GM18873 (cell line): ENCODE measurements at regions not wholly inside any gene's neighbourhood (a gene's known extent, or its start where the extent isn't known, plus 50 kb on each side); places are given as distances from the start of the nearest gene placed in this dataset.
"Not testable (repeated sequence)": the region's sequence is repeated elsewhere in the genome, so short reads cannot be mapped to it uniquely, and the experiment has no call there.

Experiments
- ATAC-seq: cut with Tn5 transposase; IDR thresholded peaks from one replicate; pipeline ENCODE4 v1.9.1; 2021; ENCODE audit warnings: mild to moderate bottlenecking, moderate library complexity, moderate number of reproducible peaks; ENCODE audit not compliant: unreplicated experiment, low FRiP score

DNA sequence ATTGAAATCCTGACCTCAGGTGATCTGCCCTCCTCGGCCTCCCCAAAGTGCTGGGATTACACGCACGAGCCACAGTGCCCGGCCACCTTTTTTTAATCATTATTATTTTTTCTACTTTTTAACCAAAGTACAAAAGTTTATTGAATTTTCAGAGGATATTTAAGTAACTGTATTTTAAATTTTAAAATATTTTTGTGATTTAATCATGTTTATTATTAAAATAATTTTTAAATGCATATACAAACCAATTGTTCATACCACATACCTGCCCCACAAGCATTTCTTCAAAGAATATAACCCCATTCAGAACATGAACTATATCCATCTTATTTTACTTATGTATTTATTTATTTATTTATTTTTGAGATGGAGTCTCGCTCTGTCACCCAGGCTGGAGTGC is 163.6 kb upstream of the MAP2 start:
- no peak for ATAC-seq

DNA sequence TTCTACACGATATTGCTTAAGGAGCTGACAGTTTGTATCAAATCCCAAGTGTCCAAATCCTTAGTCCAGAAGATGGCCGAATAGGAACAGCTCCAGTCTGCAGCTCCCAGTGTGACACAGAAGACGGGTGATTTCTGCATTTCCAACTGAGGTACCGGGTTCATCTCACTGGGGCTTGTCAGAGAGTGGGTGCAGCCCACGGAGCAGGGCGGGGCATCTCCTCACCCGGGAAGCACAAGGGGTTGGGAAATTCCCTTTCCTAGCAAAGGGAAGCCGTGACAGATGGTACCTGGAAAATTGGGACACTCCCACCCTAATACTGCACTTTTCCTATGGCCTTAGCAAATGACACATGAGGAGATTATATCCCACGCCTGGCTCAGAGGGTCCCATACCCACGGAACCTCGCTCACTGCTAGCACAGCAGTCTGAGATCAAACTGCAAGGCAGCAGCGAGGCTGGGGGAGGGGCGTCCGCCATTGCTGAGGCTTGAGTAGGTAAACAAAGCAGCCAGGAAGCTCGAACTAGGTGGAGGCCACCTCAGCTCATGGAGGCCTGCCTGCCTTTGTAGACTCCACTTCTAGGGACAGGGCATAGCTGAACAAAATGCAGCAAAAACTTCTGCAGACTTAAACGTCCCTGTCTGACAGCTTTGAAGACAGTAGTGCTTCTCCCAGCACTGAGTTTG is 162.3 kb upstream of the MAP2 start:
- ATAC-seq, result not testable (repeated sequence)

DNA sequence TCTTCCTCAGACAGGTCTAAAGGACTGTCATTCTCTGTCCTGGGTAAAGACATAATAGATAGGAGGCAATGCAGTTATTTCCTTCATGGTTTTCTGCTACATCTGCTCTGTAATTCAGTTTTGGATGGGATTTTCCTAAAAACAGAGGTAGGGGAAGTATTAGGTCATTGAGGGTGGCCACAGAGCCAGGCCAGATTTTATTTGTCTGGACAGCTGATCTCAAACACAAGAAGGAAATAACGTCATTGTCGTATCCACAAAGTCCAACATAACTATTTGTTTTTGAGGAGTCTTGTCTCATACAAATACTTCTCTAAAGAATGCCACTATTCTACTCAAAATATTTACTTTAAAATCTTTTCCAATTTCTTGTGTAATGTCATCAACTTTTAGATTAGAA is 154.8 kb upstream of the MAP2 start:
- no peak for ATAC-seq

DNA sequence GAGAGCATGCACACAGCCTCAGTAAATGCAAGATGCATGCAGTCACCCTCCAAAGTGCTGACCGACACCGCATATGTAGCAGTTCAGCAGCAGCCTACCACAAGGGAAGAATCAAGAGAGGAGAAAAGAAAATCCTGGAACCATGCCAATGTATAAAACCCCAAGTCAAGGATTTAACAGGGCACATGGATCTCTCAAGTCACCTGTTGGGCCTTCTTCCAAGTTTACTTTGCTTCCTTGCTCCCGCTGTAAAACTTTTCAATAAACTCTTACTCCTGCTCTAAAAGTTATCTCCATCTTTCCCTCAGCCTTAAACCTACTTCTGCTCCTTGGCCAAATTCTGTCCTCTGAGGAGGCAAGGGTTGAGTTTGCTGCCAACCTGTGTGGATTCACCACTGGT is 147.8 kb upstream of the MAP2 start:
- ATAC-seq, result no peak

DNA sequence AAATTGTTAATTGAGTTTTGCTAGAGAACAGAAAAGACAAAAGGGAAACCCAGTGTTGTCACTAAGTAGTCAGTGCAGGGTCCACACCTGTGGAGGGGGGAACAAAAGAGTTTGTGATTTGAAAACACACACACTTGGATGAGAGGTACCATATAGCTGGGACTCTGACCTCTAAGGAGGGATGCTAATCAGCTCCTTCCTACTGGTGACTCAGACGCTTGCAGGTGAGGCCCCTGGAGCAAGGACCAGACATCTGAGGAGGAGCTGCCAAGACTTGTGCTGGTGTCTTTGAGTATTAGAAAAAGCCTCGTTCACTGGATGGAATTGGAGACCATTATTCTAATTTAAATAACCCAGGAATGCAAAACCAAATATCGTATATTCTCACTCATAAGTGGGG is 146.4 kb upstream of the MAP2 start:
- ATAC-seq, result no peak

DNA sequence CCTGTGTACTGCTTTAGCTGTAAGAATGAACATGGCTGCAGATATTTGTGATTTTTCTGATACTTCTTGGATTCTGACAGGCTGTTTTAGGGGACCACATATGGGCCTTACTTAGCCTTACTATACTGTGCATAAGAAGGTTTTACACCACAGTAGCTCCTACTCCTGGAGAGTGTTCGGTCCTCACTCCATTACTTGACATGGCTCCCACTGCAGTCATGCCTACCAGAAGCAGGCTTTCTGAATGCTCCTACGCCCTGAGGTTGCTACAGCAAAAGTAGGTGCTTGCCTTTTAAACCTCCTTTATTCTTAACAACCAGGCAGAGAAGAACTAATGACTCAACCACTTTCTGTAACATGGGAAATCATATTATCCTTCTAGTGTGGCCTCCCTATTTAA is 125.2 kb upstream of the MAP2 start:
- ATAC-seq, result no peak

DNA sequence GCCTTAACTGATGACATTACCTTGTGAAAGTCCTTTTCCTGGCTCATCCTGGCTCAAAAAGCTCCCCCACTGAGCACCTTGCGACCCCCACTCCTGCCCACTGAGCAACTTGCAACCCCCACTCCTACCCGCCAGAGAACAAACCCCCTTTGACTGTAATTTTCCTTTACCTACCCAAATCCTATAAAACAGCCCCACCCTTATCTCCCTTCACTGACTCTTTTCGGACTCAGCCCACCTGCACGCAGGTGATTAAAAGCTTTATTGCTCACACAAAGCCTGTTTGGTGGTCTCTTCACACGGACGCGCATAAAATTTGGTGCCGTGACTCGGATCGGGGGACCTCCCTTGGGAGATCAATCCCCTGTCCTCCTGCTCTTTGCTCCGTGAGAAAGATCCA is 124.4 kb upstream of the MAP2 start:
- ATAC-seq, result not testable (repeated sequence)

GRCh38 chr2:209300766-209301165 is 123.1 kb upstream of the MAP2 start:
- not testable (repeated sequence) for ATAC-seq

DNA sequence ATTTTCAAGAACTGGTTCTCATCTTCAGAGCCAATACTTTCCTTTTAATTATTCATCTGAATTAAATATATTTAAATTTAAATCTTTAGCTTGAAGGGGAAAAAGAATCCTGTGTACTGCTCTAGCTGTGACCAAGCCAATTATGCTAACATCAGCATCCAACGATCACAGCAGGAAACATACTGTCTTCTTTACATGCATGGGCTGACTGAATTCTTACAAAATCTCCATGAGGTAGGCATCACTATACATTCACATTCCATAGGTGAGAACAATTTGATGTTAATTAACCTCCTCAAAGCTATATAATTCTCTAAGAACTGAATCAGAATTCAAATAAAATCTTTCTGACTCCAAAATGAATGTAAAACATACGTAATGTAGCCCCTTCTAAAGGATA is 118.8 kb upstream of the MAP2 start:
- no peak for ATAC-seq

DNA sequence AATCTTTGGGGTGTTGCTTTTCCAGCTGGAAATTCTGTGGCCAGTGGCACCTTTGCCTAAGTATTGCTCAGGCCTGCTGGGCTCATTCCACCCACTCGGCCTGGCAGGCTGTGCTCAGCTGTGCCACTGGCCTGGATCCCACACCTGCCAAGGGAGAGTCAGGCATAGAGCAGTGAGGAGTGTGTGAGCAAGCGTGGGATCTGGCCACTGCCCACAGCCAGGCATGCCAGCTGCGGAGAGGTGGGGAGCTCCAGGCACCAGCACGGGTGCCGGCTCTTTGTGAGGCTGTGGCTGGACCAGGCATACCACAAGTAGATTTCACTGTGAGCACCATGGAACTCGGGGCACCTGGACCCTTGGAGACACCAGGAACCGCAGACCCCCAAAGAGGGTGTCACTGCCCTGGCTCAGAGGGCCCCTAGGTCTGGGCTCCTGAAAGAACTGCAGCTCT is 118.1 kb upstream of the MAP2 start:
- ATAC-seq, result no peak

- ATAC-seq, result no peak
These were observed 116.5 kb upstream of the MAP2 start for GRCh38 chr2:209307161-209308001.

DNA sequence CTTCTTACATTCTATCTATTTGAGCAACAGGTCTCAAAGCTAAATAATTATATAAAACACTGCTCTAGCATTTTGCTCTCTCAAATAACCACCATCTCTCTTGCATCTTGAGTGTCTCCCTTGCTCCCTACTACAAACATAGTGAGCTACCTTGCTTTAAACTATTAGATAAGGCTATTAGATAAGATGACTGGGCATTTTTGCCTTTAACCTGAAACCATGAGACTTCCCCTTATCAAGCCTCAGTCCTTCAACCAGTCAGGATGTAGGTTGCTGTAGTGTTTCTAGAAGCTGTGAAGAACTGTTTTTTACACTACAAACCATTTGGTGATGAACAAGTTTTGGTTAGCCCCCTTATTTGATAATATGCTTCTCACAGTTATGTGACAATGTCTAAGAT is 115.4 kb upstream of the MAP2 start:
- no peak for ATAC-seq

DNA sequence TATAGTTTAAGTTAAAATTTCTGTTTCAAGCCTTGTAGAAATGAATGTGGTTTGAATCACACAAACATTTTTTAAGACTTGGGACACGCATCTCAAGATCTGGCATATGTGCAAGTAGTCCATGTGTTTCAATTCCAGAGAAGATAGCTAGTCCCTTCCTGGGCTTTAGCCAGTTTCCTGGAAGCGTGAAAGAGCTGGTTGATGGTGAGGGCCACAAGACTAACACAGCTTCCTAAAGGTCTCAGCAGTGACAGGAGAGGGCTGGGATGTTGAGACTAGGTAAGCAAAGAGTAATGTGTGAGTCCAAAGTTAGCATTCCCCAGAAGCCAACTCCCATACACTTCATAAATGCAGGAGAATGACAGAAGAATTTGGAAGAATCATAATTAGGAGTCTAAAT is 111.9 kb upstream of the MAP2 start:
- no peak for ATAC-seq

- not testable (repeated sequence) for ATAC-seq
These were observed 111.4 kb upstream of the MAP2 start for GRCh38 chr2:209312450-209312849.

DNA sequence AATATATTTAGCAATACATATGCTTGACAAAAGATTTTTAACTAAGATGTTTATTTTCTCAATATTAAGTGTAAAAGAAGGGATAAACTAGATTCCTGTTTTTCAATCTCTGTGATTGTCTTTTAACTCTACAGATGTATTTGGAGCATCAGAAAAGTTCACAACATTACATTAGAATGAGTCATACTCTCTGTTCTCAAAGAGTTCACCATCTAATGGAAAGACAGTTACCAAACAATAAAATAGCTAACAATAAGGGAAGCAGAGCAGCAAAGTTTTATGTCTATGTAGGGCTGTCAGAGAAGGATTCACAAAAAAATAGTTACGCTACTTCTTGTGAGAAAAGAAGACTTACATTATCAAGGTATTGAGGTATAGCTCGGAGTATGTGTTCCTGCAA is 109.2 kb upstream of the MAP2 start:
- no peak for ATAC-seq

GRCh38 chr2:209316141-209316540 is 107.7 kb upstream of the MAP2 start:
- no peak for ATAC-seq

DNA sequence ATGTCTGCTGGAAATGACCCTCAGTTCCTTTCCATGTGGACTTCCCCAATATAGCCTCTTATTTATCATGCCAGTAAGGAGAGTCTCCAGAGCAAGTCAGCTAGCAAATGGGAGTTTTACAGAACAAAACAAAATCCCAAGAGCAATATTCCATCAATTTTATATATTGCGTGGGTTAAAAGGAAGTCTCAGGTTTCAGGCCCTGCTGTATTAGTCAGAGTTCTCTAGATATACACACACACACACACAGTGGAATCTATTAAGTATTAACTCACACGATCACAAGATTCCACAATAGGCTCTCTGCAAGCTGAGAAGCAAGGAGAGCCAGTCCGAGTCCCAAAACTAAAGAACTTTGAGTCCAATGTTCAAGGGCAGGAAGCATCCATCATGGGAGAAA is 102.8 kb upstream of the MAP2 start:
- no peak for ATAC-seq

GRCh38 chr2:209321581-209321980 is 102.3 kb upstream of the MAP2 start:
- ATAC-seq, result no peak

GRCh38 chr2:209322041-209322440 is 101.8 kb upstream of the MAP2 start:
- no peak for ATAC-seq

DNA sequence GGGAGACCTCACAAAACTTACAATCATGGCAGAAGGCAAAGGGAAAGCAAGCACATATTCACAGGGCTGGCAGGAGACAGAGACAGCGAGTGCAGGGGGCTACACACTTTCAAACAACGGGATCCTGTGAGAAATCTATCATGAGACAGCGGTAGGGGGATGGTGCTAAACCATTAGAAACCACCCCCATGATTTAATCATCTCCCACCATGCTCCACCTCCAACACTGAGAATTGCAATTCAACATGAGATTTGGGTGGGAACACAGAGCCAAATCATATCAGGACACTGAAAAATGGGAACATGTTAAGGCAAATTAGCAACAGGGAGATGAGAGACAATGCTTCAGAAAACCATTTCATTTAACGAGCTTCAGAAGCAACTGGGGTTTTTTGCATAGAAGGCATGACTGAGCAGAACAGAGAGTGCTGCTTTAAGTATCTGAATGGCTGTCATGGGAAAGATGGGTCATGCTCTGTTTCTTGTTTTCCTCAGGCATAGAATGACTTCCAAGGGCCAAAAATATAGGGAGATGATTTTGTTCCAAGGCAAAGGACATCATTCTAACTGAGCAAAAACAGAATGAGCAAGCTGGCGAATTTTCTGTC is 100.8 kb upstream of the MAP2 start:
- no peak for ATAC-seq

- ATAC-seq, result no peak
These were observed 100.1 kb upstream of the MAP2 start for GRCh38 chr2:209323738-209324137.

- no peak for ATAC-seq
These were observed 99.6 kb upstream of the MAP2 start for GRCh38 chr2:209324281-209324680.
